ENCODE measurements at regions not wholly inside any gene's neighbourhood (a gene's known extent, or its start where the extent isn't known, plus 50 kb on each side); places are given as distances from the start of the nearest gene placed in this dataset.

- POLR2A ChIA-PET (ENCODE audit: low non-redundant PET), result no interaction called here
- DNase-seq (ENCODE audit: low spot score), result no peak
- CTCF ChIA-PET, result no interaction called here
- BruUV-seq (replicated peaks), result no TSS peak
- no peaks in the 10 kb centered on the region for H3K4me1 ChIP-seq (ENCODE audit: insufficient read depth, low read length, poor library complexity, severe bottlenecking)
- H3K4me3 ChIP-seq (ENCODE audit: low read depth, low read length, poor library complexity, severe bottlenecking), result no peak overlapping the region
- no peaks in the 10 kb centered on the region for H3K9me3 ChIP-seq (ENCODE audit: low read depth, low read length, poor library complexity, severe bottlenecking)
- H3K27ac ChIP-seq (ENCODE audit: low read depth, low read length, poor library complexity, severe bottlenecking), result no peak overlapping the region
- no peak for TF ChIP-seq EZH2 (IDR thresholded peaks at IDR 0.05; ENCODE audit: borderline replicate concordance, low read depth, low read length, poor library complexity, severe bottlenecking)
- TF ChIP-seq CTCF (conservative IDR thresholded peaks at IDR 0.05; ENCODE audit: low read depth, low read length), result no peak
- no peaks in the 10 kb centered on the region for H3K36me3 ChIP-seq (ENCODE audit: insufficient read depth, low read length, poor library complexity, severe bottlenecking)
- intact Hi-C loops (cut with micrococcal nuclease; ENCODE audit: unreplicated experiment), result no loop called here
- no peaks in the 10 kb centered on the region for H3K27me3 ChIP-seq (replicated peaks; ENCODE audit: insufficient read depth, low read depth, low read length, poor library complexity)
These were observed 122.5 kb downstream of the SOCS6 start for GRCh38 chr18:70411307-70411706.

GRCh38 chr18:70405052-70405451 lies 116.2 kb downstream of the SOCS6 start:
- intact Hi-C loops (cut with micrococcal nuclease; ENCODE audit: unreplicated experiment), result no loop called here
- no peak for DNase-seq (ENCODE audit: low spot score)
- H3K27ac ChIP-seq (ENCODE audit: low read depth, low read length, poor library complexity, severe bottlenecking), result no peak overlapping the region
- H3K4me3 ChIP-seq (ENCODE audit: low read depth, low read length, poor library complexity, severe bottlenecking), result no peak overlapping the region
- CTCF ChIA-PET, result no interaction called here
- H3K9me3 ChIP-seq (ENCODE audit: low read depth, low read length, poor library complexity, severe bottlenecking), result no peaks in the 10 kb centered on the region
- no peaks in the 10 kb centered on the region for H3K27me3 ChIP-seq (replicated peaks; ENCODE audit: insufficient read depth, low read depth, low read length, poor library complexity)
- no TSS peak for BruUV-seq (replicated peaks)
- no peaks in the 10 kb centered on the region for H3K36me3 ChIP-seq (ENCODE audit: insufficient read depth, low read length, poor library complexity, severe bottlenecking)
- POLR2A ChIA-PET (ENCODE audit: low non-redundant PET), result no interaction called here
- H3K4me1 ChIP-seq (ENCODE audit: insufficient read depth, low read length, poor library complexity, severe bottlenecking), result no peaks in the 10 kb centered on the region
- TF ChIP-seq CTCF (conservative IDR thresholded peaks at IDR 0.05; ENCODE audit: low read depth, low read length) (no peak), EZH2 (IDR thresholded peaks at IDR 0.05; ENCODE audit: borderline replicate concordance, low read depth, low read length, poor library complexity, severe bottlenecking) (no peak)

GRCh38 chr18:70400476-70400875 lies 111.6 kb downstream of the SOCS6 start:
- no TSS peak for BruUV-seq (replicated peaks)
- TF ChIP-seq CTCF (conservative IDR thresholded peaks at IDR 0.05; ENCODE audit: low read depth, low read length), result no peak
- no peak for TF ChIP-seq EZH2 (IDR thresholded peaks at IDR 0.05; ENCODE audit: borderline replicate concordance, low read depth, low read length, poor library complexity, severe bottlenecking)
- no peaks in the 10 kb centered on the region for H3K4me1 ChIP-seq (ENCODE audit: insufficient read depth, low read length, poor library complexity, severe bottlenecking)
- no peaks in the 10 kb centered on the region for H3K27me3 ChIP-seq (replicated peaks; ENCODE audit: insufficient read depth, low read depth, low read length, poor library complexity)
- H3K4me3 ChIP-seq (ENCODE audit: low read depth, low read length, poor library complexity, severe bottlenecking), result no peak overlapping the region
- H3K36me3 ChIP-seq (ENCODE audit: insufficient read depth, low read length, poor library complexity, severe bottlenecking), result no peaks in the 10 kb centered on the region
- POLR2A ChIA-PET (ENCODE audit: low non-redundant PET), result no interaction called here
- CTCF ChIA-PET, result no interaction called here
- no peak for DNase-seq (ENCODE audit: low spot score)
- no peaks in the 10 kb centered on the region for H3K9me3 ChIP-seq (ENCODE audit: low read depth, low read length, poor library complexity, severe bottlenecking)
- intact Hi-C loops (cut with micrococcal nuclease; ENCODE audit: unreplicated experiment), result no loop called here
- H3K27ac ChIP-seq (ENCODE audit: low read depth, low read length, poor library complexity, severe bottlenecking), result no peak overlapping the region

Measured in A673 (cell line).